B cell (primary cell): ENCODE measurements at regions not wholly inside any gene's neighbourhood (a gene's known extent, or its start where the extent isn't known, plus 50 kb on each side); places are given as distances from the start of the nearest gene placed in this dataset.

Experiments
- EZH2 ChIP-seq: IDR thresholded peaks from 2 replicates; pipeline ENCODE4 v1.6.1; 2012; ENCODE audit warnings: borderline replicate concordance, low read depth, mild to moderate bottlenecking, moderate library complexity, low read length; ENCODE audit not compliant: insufficient read depth, poor library complexity, severe bottlenecking
- TF ChIP-seq, protein P1 (sequence below): fragments of 200-600 bp; IDR thresholded peaks from one replicate; pipeline ENCODE4 v1.8.0; 2022; ENCODE audit warnings: antibody characterized with exemption, mild to moderate bottlenecking

DNA sequence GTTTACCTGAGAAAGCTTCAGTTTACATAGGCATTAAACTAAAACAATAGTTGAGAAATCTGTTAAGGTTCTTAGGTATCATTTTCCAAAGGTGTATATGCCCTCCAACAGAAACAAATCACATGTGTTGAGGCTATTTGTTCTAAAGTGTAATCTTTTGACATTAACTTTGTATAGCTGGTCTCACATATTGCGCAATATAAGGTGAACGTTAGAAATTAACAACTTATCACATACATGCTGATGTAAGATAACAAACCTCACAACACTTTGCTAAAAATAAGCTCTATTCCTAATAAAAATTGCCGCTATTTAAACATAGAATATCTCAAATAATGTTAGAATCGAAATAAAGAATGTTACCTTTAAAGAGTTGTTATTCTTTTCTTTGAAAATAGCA lies 340.6 kb downstream of the SRGAP2C start:
- TF ChIP-seq, protein P1, sequence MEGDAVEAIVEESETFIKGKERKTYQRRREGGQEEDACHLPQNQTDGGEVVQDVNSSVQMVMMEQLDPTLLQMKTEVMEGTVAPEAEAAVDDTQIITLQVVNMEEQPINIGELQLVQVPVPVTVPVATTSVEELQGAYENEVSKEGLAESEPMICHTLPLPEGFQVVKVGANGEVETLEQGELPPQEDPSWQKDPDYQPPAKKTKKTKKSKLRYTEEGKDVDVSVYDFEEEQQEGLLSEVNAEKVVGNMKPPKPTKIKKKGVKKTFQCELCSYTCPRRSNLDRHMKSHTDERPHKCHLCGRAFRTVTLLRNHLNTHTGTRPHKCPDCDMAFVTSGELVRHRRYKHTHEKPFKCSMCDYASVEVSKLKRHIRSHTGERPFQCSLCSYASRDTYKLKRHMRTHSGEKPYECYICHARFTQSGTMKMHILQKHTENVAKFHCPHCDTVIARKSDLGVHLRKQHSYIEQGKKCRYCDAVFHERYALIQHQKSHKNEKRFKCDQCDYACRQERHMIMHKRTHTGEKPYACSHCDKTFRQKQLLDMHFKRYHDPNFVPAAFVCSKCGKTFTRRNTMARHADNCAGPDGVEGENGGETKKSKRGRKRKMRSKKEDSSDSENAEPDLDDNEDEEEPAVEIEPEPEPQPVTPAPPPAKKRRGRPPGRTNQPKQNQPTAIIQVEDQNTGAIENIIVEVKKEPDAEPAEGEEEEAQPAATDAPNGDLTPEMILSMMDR: no peak
- TF ChIP-seq EZH2: no peak
